Glutamatergic neuron (in vitro differentiated cells): ENCODE measurements at regions not wholly inside any gene's neighbourhood (a gene's known extent, or its start where the extent isn't known, plus 50 kb on each side); places are given as distances from the start of the nearest gene placed in this dataset.
A peak's percentile ranks its signal among the peaks of the same experiment; 100 is the strongest.

ENCODE experiments used
- DNase-seq: peaks from one replicate; pipeline ENCODE4 v3.0.0; 2022
- H3K27ac Mint-ChIP-seq: one replicate; pipeline ENCODE4 v1.8.0; 2020; ENCODE audit warnings: mild to moderate bottlenecking, mixed read lengths, inconsistent platforms; ENCODE audit not compliant: unreplicated experiment
- H3K27me3 Mint-ChIP-seq: one replicate; pipeline ENCODE4 v1.8.0; 2020; ENCODE audit warnings: mild to moderate bottlenecking, moderate library complexity, mixed read lengths, inconsistent platforms; ENCODE audit not compliant: unreplicated experiment
- H3K36me3 Mint-ChIP-seq: one replicate; pipeline ENCODE4 v1.8.0; 2020; ENCODE audit warnings: mild to moderate bottlenecking, mixed read lengths, inconsistent platforms; ENCODE audit not compliant: unreplicated experiment
- H3K4me1 Mint-ChIP-seq: one replicate; pipeline ENCODE4 v1.8.0; 2020; ENCODE audit warnings: mild to moderate bottlenecking, low read depth, mixed read lengths, inconsistent platforms; ENCODE audit not compliant: unreplicated experiment
- H3K4me3 Mint-ChIP-seq: one replicate; pipeline ENCODE4 v1.8.0; 2020; ENCODE audit warnings: mild to moderate bottlenecking, mixed read lengths, inconsistent platforms; ENCODE audit not compliant: unreplicated experiment
- H3K9me3 Mint-ChIP-seq: one replicate; pipeline ENCODE4 v1.8.0; 2020; ENCODE audit warnings: mild to moderate bottlenecking, moderate library complexity, mixed read lengths, inconsistent platforms; ENCODE audit not compliant: unreplicated experiment
- CTCF ChIP-seq: fragments of 200-600 bp; sonication (generic); IDR thresholded peaks from one replicate; pipeline ENCODE4 v1.5.0; 2021; ENCODE audit not compliant: partially characterized antibody, unreplicated experiment

- Mint-ChIP-seq H3K27me3 (peaks cover 10% of the 10 kb centered on the region), H3K4me3 (no peak overlapping the region)
- TF ChIP-seq CTCF = no peak
These were observed 217.2 kb upstream of the IGF1R start for GRCh38 chr15:98431171-98431570.

GRCh38 chr15:98433346-98433745 lies 215.0 kb upstream of the IGF1R start:
- no peak for TF ChIP-seq CTCF
- Mint-ChIP-seq H3K27ac (no peak overlapping the region), H3K4me3 (no peak overlapping the region), H3K4me1 (peaks cover 1% of the 10 kb centered on the region), H3K36me3 (peaks cover 11% of the 10 kb centered on the region), H3K9me3 (peaks cover 7% of the 10 kb centered on the region), H3K27me3 (peaks cover 10% of the 10 kb centered on the region)
- DNase-seq = no peak

More at GRCh38 chr15:98431171-98431570, 217.2 kb upstream of the IGF1R start:
- DNase-seq = no peak
- no peak overlapping the region for H3K27ac Mint-ChIP-seq
- peaks cover 9% of the 10 kb centered on the region for H3K9me3 Mint-ChIP-seq
- peaks cover 5% of the 10 kb centered on the region for H3K36me3 Mint-ChIP-seq
- H3K4me1 Mint-ChIP-seq = peaks cover 3% of the 10 kb centered on the region

- Mint-ChIP-seq H3K27me3 (peaks cover 9% of the 10 kb centered on the region), H3K9me3 (peaks cover 5% of the 10 kb centered on the region), H3K4me3 (no peak overlapping the region), H3K27ac (no peak overlapping the region), H3K4me1 (no peaks in the 10 kb centered on the region), H3K36me3 (peaks cover 11% of the 10 kb centered on the region)
- no peak for TF ChIP-seq CTCF
- no peak for DNase-seq
These were observed 214.5 kb upstream of the IGF1R start for GRCh38 chr15:98433856-98434255.

- peaks cover 10% of the 10 kb centered on the region for H3K27me3 Mint-ChIP-seq
- TF ChIP-seq CTCF = no peak
- DNase-seq = no peak
- peaks cover 2% of the 10 kb centered on the region for H3K4me1 Mint-ChIP-seq
- peaks cover 3% of the 10 kb centered on the region for H3K9me3 Mint-ChIP-seq
- no peak overlapping the region for H3K27ac Mint-ChIP-seq
- peak overlapping the region; percentile 26 for H3K4me3 Mint-ChIP-seq
- peaks cover 5% of the 10 kb centered on the region for H3K36me3 Mint-ChIP-seq
These were observed 210.6 kb upstream of the IGF1R start for GRCh38 chr15:98437752-98438151.

GRCh38 chr15:98438326-98438725 lies 210.0 kb upstream of the IGF1R start:
- Mint-ChIP-seq H3K4me3 (no peak overlapping the region), H3K9me3 (peaks cover 3% of the 10 kb centered on the region), H3K4me1 (peaks cover 3% of the 10 kb centered on the region), H3K27me3 (peaks cover 10% of the 10 kb centered on the region), H3K36me3 (peaks cover 5% of the 10 kb centered on the region), H3K27ac (no peak overlapping the region)
- no peak for TF ChIP-seq CTCF
- no peak for DNase-seq
